ENCODE measurements at regions not wholly inside any gene's neighbourhood (a gene's known extent, or its start where the extent isn't known, plus 50 kb on each side); places are given as distances from the start of the nearest gene placed in this dataset.

DNA sequence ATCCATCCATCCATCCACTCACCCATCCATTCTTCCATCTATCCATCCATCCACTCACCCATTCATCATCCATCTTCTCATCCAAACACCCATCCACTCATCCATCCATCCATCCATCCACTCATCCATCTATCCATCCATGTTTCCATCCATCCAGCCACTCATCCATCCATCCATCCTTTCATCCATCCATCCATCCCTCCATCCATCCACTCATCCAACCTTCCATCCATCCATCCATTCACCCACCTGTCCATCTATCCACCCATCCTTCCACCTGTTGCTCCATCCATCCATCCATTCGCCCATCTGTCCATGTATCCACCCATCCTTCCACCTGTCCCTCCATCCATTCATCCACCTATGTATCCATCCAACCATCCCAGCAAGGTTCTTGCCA is 378.4 kb upstream of the PFKP start:
- TF ChIP-seq POLR2A (IDR thresholded peaks at IDR 0.05), result no peak
- TF ChIP-seq, protein P1, sequence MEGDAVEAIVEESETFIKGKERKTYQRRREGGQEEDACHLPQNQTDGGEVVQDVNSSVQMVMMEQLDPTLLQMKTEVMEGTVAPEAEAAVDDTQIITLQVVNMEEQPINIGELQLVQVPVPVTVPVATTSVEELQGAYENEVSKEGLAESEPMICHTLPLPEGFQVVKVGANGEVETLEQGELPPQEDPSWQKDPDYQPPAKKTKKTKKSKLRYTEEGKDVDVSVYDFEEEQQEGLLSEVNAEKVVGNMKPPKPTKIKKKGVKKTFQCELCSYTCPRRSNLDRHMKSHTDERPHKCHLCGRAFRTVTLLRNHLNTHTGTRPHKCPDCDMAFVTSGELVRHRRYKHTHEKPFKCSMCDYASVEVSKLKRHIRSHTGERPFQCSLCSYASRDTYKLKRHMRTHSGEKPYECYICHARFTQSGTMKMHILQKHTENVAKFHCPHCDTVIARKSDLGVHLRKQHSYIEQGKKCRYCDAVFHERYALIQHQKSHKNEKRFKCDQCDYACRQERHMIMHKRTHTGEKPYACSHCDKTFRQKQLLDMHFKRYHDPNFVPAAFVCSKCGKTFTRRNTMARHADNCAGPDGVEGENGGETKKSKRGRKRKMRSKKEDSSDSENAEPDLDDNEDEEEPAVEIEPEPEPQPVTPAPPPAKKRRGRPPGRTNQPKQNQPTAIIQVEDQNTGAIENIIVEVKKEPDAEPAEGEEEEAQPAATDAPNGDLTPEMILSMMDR (IDR thresholded peaks at IDR 0.05), result no peak
